GM18870 (cell line): ENCODE measurements at regions not wholly inside any gene's neighbourhood (a gene's known extent, or its start where the extent isn't known, plus 50 kb on each side); places are given as distances from the start of the nearest gene placed in this dataset.

Source experiments
- ATAC-seq: cut with Tn5 transposase; IDR thresholded peaks from one replicate; pipeline ENCODE4 v1.9.1; 2021; ENCODE audit warnings: moderate library complexity; ENCODE audit not compliant: unreplicated experiment

- ATAC-seq, result no peak
These were observed 217.2 kb upstream of the HCCS start for GRCh38 chrX:10893976-10894375.

- ATAC-seq, result no peak
These were observed 213.4 kb upstream of the HCCS start for GRCh38 chrX:10897768-10898167.

GRCh38 chrX:10900585-10901289, 210.4 kb upstream of the HCCS start:
- no peak for ATAC-seq

GRCh38 chrX:10901290-10901633, 209.9 kb upstream of the HCCS start:
- no peak for ATAC-seq

GRCh38 chrX:10902001-10902400, 209.1 kb upstream of the HCCS start:
- ATAC-seq, result no peak

- no peak for ATAC-seq
These were observed 207.6 kb upstream of the HCCS start for GRCh38 chrX:10903523-10903922.

- no peak for ATAC-seq
These were observed 206.9 kb upstream of the HCCS start for GRCh38 chrX:10904220-10904619.

GRCh38 chrX:10906866-10907265, 204.3 kb upstream of the HCCS start:
- no peak for ATAC-seq

GRCh38 chrX:10922159-10922558, 189.0 kb upstream of the HCCS start:
- no peak for ATAC-seq

- ATAC-seq, result no peak
These were observed 188.3 kb upstream of the HCCS start for GRCh38 chrX:10922835-10923234.

GRCh38 chrX:10923466-10923865, 187.7 kb upstream of the HCCS start:
- ATAC-seq, result no peak

- no peak for ATAC-seq
These were observed 184.7 kb upstream of the HCCS start for GRCh38 chrX:10926404-10926803.

- ATAC-seq, result no peak
These were observed 184.2 kb upstream of the HCCS start for GRCh38 chrX:10926891-10927290.

GRCh38 chrX:10929747-10930146, 181.4 kb upstream of the HCCS start:
- no peak for ATAC-seq

GRCh38 chrX:10930151-10930550, 181.0 kb upstream of the HCCS start:
- ATAC-seq, result no peak

- no peak for ATAC-seq
These were observed 179.2 kb upstream of the HCCS start for GRCh38 chrX:10931976-10932375.

GRCh38 chrX:10932842-10933440, 178.2 kb upstream of the HCCS start:
- ATAC-seq, result no peak

- no peak for ATAC-seq
These were observed 175.6 kb upstream of the HCCS start for GRCh38 chrX:10935501-10935900.

- no peak for ATAC-seq
These were observed 174.2 kb upstream of the HCCS start for GRCh38 chrX:10936976-10937375.

GRCh38 chrX:10938365-10938923, 172.7 kb upstream of the HCCS start:
- ATAC-seq, result no peak

- ATAC-seq, result no peak
These were observed 171.7 kb upstream of the HCCS start for GRCh38 chrX:10939424-10939823.

- ATAC-seq, result no peak
These were observed 166.8 kb upstream of the HCCS start for GRCh38 chrX:10944136-10944885.
